ENCODE measurements at regions not wholly inside any gene's neighbourhood (a gene's known extent, or its start where the extent isn't known, plus 50 kb on each side); places are given as distances from the start of the nearest gene placed in this dataset.
"Not testable (repeated sequence)": the region's sequence is repeated elsewhere in the genome, so short reads cannot be mapped to it uniquely, and the experiment has no call there.

GRCh38 chr10:21463436-21463835 lies 62.0 kb downstream of the SKIDA1 start:
- H3K36me3 ChIP-seq (ENCODE audit: control insufficient read depth, low read depth, low read length), result no peaks in the 10 kb centered on the region
- no peaks in the 10 kb centered on the region for H3K9me3 ChIP-seq (ENCODE audit: control insufficient read depth, low read depth, low read length)
- no peak overlapping the region for H3K9ac ChIP-seq (ENCODE audit: low read length)
- H3K4me3 ChIP-seq (ENCODE audit: low read length), result no peak overlapping the region
- H3K4me1 ChIP-seq (ENCODE audit: control insufficient read depth, low read depth, low read length), result no peaks in the 10 kb centered on the region
- no peaks in the 10 kb centered on the region for H3K27me3 ChIP-seq (ENCODE audit: control insufficient read depth, insufficient read depth, low read length)
- no peak overlapping the region for H3K27ac ChIP-seq (ENCODE audit: low read length)

- Histone ChIP-seq H3K27ac (ENCODE audit: low read length) (no peak overlapping the region), H3K27me3 (ENCODE audit: control insufficient read depth, insufficient read depth, low read length) (no peaks in the 10 kb centered on the region), H3K4me1 (ENCODE audit: control insufficient read depth, low read depth, low read length) (no peaks in the 10 kb centered on the region), H3K4me3 (ENCODE audit: low read length) (no peak overlapping the region), H3K9me3 (ENCODE audit: control insufficient read depth, low read depth, low read length) (no peaks in the 10 kb centered on the region), H3K36me3 (ENCODE audit: control insufficient read depth, low read depth, low read length) (no peaks in the 10 kb centered on the region), H3K9ac (ENCODE audit: low read length) (no peak overlapping the region)
Measured at GRCh38 chr10:21458126-21458871, 67.2 kb downstream of the SKIDA1 start.

GRCh38 chr10:21456160-21456559 lies 69.3 kb downstream of the SKIDA1 start:
- H3K4me3 ChIP-seq (ENCODE audit: low read length), result no peak overlapping the region
- H3K36me3 ChIP-seq (ENCODE audit: control insufficient read depth, low read depth, low read length), result no peaks in the 10 kb centered on the region
- H3K4me1 ChIP-seq (ENCODE audit: control insufficient read depth, low read depth, low read length), result no peaks in the 10 kb centered on the region

GRCh38 chr10:21452203-21452602 lies 73.3 kb downstream of the SKIDA1 start:
- H3K4me3 ChIP-seq (ENCODE audit: low read length), result no peak overlapping the region
- no peaks in the 10 kb centered on the region for H3K27me3 ChIP-seq (ENCODE audit: control insufficient read depth, insufficient read depth, low read length)
- H3K27ac ChIP-seq (ENCODE audit: low read length), result no peak overlapping the region
- H3K36me3 ChIP-seq (ENCODE audit: control insufficient read depth, low read depth, low read length), result no peaks in the 10 kb centered on the region
- no peaks in the 10 kb centered on the region for H3K4me1 ChIP-seq (ENCODE audit: control insufficient read depth, low read depth, low read length)
- no peaks in the 10 kb centered on the region for H3K9me3 ChIP-seq (ENCODE audit: control insufficient read depth, low read depth, low read length)
- H3K9ac ChIP-seq (ENCODE audit: low read length), result no peak overlapping the region

More at GRCh38 chr10:21456160-21456559, 69.3 kb downstream of the SKIDA1 start:
- no peaks in the 10 kb centered on the region for H3K27me3 ChIP-seq (ENCODE audit: control insufficient read depth, insufficient read depth, low read length)
- no peak overlapping the region for H3K9ac ChIP-seq (ENCODE audit: low read length)
- no peak overlapping the region for H3K27ac ChIP-seq (ENCODE audit: low read length)
- no peaks in the 10 kb centered on the region for H3K9me3 ChIP-seq (ENCODE audit: control insufficient read depth, low read depth, low read length)

GRCh38 chr10:21449288-21449966 lies 76.1 kb downstream of the SKIDA1 start:
- no peaks in the 10 kb centered on the region for H3K36me3 ChIP-seq (ENCODE audit: control insufficient read depth, low read depth, low read length)
- H3K9ac ChIP-seq (ENCODE audit: low read length), result no peak overlapping the region
- no peak overlapping the region for H3K27ac ChIP-seq (ENCODE audit: low read length)
- no peaks in the 10 kb centered on the region for H3K27me3 ChIP-seq (ENCODE audit: control insufficient read depth, insufficient read depth, low read length)
- no peaks in the 10 kb centered on the region for H3K9me3 ChIP-seq (ENCODE audit: control insufficient read depth, low read depth, low read length)
- H3K4me3 ChIP-seq (ENCODE audit: low read length), result no peak overlapping the region
- H3K4me1 ChIP-seq (ENCODE audit: control insufficient read depth, low read depth, low read length), result no peaks in the 10 kb centered on the region

- Histone ChIP-seq H3K27ac (ENCODE audit: low read length) (no peak overlapping the region), H3K9me3 (ENCODE audit: control insufficient read depth, low read depth, low read length) (no peaks in the 10 kb centered on the region), H3K36me3 (ENCODE audit: control insufficient read depth, low read depth, low read length) (no peaks in the 10 kb centered on the region), H3K9ac (ENCODE audit: low read length) (no peak overlapping the region), H3K27me3 (ENCODE audit: control insufficient read depth, insufficient read depth, low read length) (no peaks in the 10 kb centered on the region), H3K4me3 (ENCODE audit: low read length) (no peak overlapping the region), H3K4me1 (ENCODE audit: control insufficient read depth, low read depth, low read length) (no peaks in the 10 kb centered on the region)
Measured at GRCh38 chr10:21445163-21445562, 80.3 kb downstream of the SKIDA1 start.

GRCh38 chr10:21441625-21442024 lies 83.9 kb downstream of the SKIDA1 start:
- Histone ChIP-seq H3K27ac (ENCODE audit: low read length) (no peak overlapping the region), H3K4me3 (ENCODE audit: low read length) (no peak overlapping the region), H3K9ac (ENCODE audit: low read length) (no peak overlapping the region), H3K36me3 (ENCODE audit: control insufficient read depth, low read depth, low read length) (no peaks in the 10 kb centered on the region), H3K27me3 (ENCODE audit: control insufficient read depth, insufficient read depth, low read length) (no peaks in the 10 kb centered on the region), H3K4me1 (ENCODE audit: control insufficient read depth, low read depth, low read length) (no peaks in the 10 kb centered on the region), H3K9me3 (ENCODE audit: control insufficient read depth, low read depth, low read length) (no peaks in the 10 kb centered on the region)

- not testable (repeated sequence) for H3K4me3 ChIP-seq (ENCODE audit: low read length); H3K4me1 ChIP-seq (ENCODE audit: control insufficient read depth, low read depth, low read length); H3K9me3 ChIP-seq (ENCODE audit: control insufficient read depth, low read depth, low read length); H3K36me3 ChIP-seq (ENCODE audit: control insufficient read depth, low read depth, low read length); H3K27me3 ChIP-seq (ENCODE audit: control insufficient read depth, insufficient read depth, low read length); H3K27ac ChIP-seq (ENCODE audit: low read length); H3K9ac ChIP-seq (ENCODE audit: low read length)
Measured at GRCh38 chr10:21438914-21439313, 86.6 kb downstream of the SKIDA1 start.

- H3K36me3 ChIP-seq (ENCODE audit: control insufficient read depth, low read depth, low read length), result no peaks in the 10 kb centered on the region
- H3K4me1 ChIP-seq (ENCODE audit: control insufficient read depth, low read depth, low read length), result no peaks in the 10 kb centered on the region
- no peak overlapping the region for H3K4me3 ChIP-seq (ENCODE audit: low read length)
- no peak overlapping the region for H3K27ac ChIP-seq (ENCODE audit: low read length)
- no peak overlapping the region for H3K9ac ChIP-seq (ENCODE audit: low read length)
- no peaks in the 10 kb centered on the region for H3K9me3 ChIP-seq (ENCODE audit: control insufficient read depth, low read depth, low read length)
- H3K27me3 ChIP-seq (ENCODE audit: control insufficient read depth, insufficient read depth, low read length), result no peaks in the 10 kb centered on the region
Measured at GRCh38 chr10:21437770-21438382, 87.6 kb downstream of the SKIDA1 start.

- Histone ChIP-seq H3K27ac (ENCODE audit: low read length) (no peak overlapping the region), H3K36me3 (ENCODE audit: control insufficient read depth, low read depth, low read length) (no peaks in the 10 kb centered on the region), H3K27me3 (ENCODE audit: control insufficient read depth, insufficient read depth, low read length) (no peaks in the 10 kb centered on the region), H3K4me1 (ENCODE audit: control insufficient read depth, low read depth, low read length) (no peaks in the 10 kb centered on the region), H3K9ac (ENCODE audit: low read length) (no peak overlapping the region), H3K9me3 (ENCODE audit: control insufficient read depth, low read depth, low read length) (no peaks in the 10 kb centered on the region), H3K4me3 (ENCODE audit: low read length) (no peak overlapping the region)
Measured at GRCh38 chr10:21432266-21432665, 93.2 kb downstream of the SKIDA1 start.

- H3K27me3 ChIP-seq (ENCODE audit: control insufficient read depth, insufficient read depth, low read length), result no peaks in the 10 kb centered on the region
- H3K4me3 ChIP-seq (ENCODE audit: low read length), result no peak overlapping the region
- no peaks in the 10 kb centered on the region for H3K36me3 ChIP-seq (ENCODE audit: control insufficient read depth, low read depth, low read length)
- H3K27ac ChIP-seq (ENCODE audit: low read length), result no peak overlapping the region
- H3K9me3 ChIP-seq (ENCODE audit: control insufficient read depth, low read depth, low read length), result no peaks in the 10 kb centered on the region
- H3K9ac ChIP-seq (ENCODE audit: low read length), result no peak overlapping the region
- H3K4me1 ChIP-seq (ENCODE audit: control insufficient read depth, low read depth, low read length), result no peaks in the 10 kb centered on the region
Measured at GRCh38 chr10:21431799-21432198, 93.7 kb downstream of the SKIDA1 start.
